ENCODE measurements at regions not wholly inside any gene's neighbourhood (a gene's known extent, or its start where the extent isn't known, plus 50 kb on each side); places are given as distances from the start of the nearest gene placed in this dataset.

DNA sequence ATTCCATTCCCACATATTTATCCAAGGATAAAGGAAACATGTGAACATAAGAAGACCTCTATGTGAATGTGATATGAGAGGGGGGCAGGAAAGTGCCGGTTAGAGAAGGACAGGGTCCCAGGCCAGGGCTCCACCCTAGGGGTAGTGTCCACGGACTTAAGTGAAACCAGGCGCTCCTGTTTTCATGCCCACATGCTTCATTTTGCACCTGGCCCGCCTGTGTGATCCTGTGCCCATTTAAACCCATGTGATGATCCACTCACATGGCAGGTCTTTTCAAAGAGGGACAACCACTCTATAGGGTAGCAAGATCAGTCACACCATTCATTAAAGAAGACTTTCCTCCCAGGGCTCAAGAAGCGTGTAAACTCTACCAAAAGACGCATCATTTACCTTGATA lies 865.3 kb upstream of the GJE1 start:
- no peak for DNase-seq

DNA sequence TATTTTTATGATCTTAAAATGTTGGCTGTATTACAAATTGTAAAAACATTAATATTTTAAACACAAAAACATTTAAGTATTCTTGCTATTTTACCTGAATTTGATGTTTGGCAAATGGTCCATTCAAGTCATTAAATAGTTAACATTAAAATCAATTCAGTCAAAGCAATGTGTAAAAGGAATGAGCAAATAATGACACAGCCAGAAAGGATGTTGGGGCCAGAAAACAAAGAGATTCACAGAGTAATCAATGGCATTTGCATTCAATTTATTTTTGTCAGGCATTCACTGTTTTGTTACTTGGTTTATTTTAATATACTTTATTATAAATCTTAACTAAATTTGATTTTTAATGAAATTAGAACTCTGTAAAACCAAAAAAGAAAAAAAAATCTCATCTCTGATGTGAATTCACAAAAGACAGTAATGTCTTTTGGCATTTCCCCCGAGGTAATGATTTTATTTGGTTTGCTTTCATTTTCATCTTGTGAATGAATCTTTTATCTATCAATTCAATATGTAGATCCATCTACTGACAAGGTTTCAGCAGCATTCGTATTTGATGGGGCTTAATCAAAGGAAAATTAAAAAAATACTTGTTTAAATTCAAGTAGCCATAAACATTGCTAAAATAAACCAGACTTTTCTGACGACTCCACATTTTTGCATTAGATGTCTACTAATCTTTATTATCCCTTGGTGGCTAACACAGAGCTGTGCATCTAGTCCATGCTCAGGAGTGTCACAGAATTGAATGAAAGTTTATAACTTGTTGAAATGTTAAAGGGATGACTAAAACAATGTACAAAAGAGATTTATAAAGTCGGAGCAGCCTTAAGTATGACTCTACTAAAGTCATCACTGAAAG lies 866.7 kb upstream of the GJE1 start:
- no peak for DNase-seq

DNA sequence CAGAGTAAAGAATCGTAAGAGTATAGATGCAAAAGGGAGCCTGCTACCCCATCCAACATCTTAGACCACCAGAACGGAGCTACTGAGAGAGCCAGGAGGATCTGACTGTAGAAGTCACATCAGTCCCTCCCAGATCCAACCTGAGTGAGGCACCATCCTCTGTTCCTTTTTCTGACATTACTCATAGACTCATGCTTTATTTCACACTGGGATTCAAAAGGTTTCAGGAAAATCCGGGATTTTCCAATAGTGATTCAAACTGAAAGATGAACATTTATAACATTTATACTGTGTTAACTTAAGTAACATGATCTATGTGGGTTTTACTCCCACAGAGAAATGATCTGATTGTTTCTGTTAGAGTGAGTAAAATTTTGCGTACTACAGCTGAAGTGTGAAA lies 868.6 kb upstream of the GJE1 start:
- no peak for DNase-seq

DNA sequence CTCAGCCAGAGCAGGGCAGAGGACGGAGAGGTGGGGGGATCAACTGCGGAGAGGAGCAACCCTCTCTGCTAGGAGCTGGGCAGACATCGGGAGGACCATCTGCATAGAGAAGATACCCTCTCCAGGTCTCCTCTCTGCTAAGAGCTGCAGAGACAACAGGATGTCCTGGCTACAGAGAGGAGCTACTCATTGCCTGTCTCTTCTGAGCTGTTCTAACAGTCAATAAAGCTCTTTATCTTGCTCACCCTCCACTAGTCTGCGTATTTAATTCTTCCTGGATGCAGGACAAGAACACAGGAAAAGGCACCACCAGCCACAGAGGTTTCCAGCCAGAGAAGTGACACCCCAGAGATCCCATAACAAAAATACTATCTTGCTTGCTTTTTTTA lies 871.1 kb upstream of the GJE1 start:
- no peak for DNase-seq

DNA sequence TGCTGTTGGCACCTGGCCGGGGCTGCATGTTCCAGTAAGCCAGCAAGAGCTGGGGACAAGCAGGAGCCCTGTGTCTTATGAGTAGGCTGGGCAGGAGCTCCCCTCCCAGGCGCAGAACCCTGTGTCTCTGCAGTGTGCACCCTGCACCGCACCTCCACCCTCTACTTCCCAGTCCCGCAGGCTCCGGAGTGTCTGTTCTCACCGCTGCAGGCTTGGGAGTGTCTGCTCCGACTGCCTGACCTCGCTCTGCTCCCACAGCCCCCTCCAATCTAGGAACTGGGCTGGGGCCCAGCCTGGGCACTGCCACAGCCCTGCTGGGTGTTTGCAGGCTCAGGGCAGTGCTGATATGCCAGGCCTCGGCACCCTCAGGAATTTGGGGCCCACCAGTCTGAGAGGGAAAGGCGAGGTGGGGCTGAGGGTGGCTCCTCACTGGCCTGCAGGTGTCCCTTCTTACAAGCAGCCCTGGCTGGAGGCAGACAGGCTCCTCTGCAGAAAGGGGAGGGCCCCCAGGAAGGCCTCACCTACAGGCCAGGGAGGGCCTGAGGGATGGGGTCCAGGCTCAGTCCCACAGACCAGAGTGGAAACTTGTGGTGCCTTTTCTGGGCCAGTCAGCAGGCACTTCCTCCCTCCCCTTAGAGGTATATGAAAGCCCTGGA lies 871.6 kb upstream of the GJE1 start:
- no peak for DNase-seq

DNA sequence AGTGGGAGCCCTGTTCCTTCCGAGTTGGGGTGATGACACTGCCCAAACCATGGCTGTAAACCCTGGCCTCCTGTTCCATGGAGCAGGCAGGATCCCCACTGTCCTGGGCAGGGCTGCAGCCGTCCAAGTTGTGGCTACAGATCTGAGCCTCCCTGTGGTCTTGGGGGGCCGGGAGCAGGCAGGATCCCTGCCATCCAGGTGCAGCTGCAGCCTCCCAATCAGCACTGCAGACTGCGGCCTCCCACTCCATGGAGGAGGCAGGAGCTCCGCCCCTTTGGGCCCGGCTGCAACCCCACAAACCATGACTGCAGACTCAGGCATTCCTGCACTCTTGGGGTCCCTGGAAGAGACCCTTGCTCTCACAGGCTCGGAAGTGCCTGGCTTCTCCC lies 872.1 kb upstream of the GJE1 start:
- no peak for DNase-seq

DNA sequence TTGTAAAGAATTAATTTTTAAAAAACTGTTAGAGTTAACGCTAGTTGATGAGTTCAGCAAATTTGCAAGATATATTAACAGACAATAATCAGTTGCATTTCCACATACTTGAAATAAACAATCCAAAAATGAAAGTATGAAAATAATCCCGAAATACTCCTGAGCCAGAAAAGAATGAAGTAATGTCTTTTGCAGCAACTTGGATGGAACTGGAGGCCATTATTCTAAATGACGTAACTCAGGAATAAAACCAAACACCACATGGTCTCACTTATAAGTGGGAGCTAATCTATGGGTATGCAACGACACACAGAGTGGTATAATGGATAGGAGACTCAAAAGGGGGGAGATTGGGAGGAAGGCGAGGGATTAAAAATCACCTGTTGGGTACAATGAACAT lies 872.9 kb upstream of the GJE1 start:
- DNase-seq: no peak

DNA sequence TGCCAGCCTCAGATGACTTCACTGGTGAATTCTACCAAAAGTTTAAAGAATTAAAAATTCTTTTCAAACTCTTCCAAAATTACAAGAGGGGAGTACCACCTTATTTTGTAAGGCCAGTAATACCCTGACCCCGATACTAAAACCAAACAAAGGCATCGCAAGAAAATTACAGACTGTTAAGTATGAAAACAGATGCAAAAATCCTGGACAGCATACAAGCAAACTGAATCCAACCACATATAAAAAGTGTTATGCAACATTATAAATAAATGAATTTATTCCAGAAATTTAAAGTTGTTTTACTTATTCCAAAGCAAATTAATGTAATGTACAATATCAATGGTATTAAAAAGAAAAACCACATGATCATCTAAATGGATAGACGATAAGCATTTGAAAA lies 873.6 kb upstream of the GJE1 start:
- DNase-seq: no peak

DNA sequence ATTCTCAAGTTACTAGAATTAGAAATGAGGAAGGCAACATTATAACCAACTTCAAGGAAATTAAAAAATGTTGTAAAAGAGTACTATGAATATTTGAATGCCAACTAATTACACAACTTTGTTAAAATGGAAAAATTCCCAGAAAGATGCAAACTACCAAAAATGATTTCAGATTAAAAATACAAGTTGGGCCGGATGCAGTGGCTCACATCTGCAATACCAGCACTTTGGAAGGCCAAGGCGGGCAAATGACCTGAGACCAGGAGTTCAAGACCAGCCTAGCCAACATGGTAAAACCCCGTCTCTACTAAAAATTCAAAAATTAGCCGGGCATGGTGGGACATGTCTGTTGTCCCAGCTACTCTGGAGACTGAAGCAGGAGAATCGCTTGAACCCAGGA lies 874.2 kb upstream of the GJE1 start:
- DNase-seq: no peak

DNA sequence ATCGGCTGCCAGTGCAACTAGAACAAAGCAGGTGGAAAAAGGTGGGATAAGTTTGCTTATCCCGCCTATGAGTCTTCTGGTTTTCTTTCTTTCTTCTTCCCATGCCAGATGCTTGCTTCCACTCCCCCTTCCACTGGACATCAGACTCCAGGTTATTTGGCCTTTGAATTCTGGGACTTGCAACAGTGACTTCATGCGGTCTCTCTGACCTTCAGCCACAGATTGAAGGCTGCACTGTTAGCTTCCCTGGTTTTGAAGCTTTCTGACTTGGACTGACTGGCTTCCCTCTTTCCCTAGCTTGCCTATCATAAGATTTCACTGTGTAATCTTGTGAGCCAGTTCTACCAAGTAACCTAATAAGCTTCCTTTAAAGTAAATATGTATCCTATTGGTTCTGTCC lies 878.4 kb upstream of the GJE1 start:
- no peak for DNase-seq

DNA sequence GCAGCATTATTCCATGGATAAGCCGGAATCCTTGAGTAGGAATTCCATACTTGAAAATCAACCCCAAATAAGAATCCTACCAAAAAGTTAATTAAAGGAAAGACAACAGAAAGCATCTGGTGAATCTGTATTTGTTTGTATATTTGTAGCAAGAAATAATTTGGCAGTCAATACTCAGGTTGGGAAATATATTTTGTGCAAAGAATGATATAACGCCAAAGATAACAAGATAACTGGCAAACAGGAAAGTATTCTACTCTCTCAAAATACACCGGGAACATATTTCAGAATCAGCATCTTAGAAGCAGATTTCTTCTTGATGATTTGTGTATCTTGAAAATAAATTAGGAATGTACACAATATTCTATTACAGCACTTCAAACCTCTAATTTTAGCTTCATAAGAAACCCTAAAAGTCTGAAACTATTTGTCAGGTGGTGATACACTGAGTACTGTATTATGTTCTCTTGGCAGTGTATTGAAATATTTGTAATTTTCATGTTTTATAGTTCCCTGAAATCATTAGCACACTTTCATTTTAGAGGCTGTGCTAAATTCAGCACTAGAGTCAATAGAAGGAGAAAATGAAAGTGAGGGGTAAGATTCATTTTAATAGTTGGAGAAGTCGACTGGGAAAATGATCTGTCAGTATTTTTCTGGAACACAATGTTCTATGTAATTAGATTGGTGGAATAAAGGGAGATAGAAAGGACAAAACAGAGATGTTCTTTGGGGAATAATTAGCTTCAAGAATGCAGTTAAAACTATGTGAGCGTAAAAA lies 879.7 kb upstream of the GJE1 start:
- DNase-seq: no peak

DNA sequence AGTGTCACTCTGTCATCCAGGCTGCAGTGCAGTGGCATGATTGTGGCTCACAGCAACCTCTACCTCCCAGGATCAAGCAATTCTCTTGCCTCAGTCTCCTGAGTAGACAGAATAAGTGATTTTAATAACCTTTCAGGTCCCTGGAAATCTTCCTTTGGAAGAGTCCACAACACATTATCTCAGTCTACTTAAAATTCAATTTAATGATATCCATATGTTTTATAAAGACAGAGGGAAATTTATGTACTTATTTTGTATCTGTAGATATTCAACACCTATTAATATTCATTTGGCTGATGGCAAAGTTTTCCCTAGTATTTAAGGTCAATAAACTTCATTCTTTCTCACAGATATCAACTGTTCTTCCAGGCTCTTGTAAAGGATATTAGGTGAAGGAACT lies 881.4 kb upstream of the GJE1 start:
- no peak for DNase-seq

DNA sequence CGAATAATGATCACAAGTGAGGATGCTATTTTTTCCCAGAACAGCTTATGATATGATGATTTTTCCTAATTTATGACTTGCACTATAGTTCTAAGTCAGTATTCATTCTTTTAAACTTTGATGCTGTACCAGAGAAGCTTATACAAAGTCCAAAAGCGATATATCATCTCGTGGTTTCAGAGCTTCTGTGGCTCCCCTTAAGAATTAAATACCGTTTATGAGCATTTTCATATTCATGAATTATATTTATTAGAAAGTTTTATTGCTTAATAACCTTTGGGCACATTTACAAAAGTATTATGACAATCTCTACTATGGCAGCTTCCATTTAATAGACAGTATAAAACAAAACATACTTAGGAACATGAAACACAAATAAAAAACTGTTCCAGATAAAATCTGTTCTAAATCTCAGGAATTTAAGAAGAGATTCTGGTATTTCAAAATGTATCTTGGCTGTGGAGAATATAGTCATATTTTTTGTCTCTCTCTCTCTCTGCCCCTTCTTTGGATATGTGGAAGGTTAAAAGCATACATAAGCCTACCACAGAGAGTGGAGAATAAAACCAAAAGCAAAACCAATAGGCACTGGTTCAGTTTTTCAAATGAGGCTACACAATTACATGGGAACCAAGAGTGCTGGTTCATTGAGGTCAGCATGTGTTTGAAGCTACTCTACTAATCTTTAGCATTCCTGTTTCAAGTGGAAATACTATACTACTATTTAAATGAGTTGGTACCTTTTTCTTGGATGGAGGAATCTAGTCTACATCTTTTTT lies 884.5 kb upstream of the GJE1 start:
- no peak for DNase-seq

DNA sequence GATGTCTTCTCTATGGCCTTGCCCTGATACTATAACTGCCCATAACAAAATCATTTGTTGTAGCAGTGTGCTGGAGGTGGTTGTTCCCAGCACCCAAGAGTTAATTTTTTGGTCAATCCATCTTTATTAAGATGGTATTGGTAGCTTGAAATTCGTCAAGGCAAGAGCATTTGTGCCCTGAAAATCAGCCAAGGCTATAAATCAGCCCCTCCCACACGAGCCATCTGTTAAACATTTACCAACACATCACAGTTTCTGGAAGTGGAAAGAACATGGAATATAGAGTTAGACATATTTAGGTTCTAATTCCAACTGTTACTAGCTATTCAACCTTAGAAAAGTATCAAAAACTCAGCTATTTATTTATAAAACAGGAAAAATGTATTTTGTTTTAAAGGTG lies 888.4 kb upstream of the GJE1 start:
- DNase-seq: no peak

DNA sequence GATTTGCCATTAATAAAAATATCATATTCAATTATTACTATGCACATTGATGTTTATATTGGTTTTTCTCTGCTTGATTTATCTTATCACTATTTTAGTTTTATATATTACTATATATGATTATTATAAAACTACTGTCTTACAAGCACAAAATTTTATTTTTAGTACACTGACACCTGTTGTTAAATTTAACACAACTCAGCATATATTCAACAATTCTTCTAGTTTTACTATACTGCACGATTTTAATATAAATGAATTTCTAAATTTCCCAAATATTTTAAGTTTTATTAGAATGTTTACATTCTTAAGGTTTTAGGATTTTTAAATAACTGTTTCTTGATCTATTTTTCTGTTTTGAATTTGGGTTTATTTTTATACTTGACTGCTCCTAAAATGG lies 889.8 kb upstream of the GJE1 start:
- DNase-seq: no peak

DNA sequence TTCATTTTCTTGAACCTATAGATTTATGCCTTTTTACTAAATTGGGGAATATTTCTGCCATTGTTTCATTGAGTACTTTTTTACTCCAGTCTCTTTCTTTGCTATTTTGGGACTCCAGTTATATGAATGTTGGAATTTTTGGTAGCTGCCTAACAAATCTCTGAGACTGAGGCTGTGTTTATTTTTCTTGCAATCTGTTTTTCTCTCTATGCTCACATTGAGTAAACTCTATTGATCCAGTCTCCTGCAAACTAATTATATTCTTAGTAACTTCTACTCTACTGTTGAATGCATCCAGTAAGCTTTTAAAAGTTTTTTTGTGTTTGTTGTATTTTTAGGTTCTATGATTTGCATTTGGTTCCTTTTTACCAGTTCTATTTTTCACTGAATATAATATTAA lies 903.4 kb upstream of the GJE1 start:
- DNase-seq: no peak

DNA sequence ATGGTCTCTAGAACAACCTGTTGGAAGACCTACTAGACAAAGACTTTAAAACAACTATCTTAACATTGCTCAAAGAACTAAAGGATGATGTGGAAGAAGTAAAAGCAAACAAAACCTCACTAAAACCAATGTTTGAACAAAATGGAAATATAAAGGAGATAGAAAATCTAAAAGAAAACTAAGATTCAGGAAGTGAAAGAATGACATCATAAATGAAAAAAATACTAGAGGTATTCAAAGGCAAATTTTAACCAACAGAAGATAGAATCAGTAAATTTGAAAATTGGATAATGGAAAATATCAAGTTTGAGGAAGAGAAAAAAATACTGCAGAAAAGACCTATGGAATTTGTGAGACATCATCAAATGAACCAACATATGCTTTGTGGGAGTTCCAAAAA lies 914.1 kb upstream of the GJE1 start:
- DNase-seq: no peak

DNA sequence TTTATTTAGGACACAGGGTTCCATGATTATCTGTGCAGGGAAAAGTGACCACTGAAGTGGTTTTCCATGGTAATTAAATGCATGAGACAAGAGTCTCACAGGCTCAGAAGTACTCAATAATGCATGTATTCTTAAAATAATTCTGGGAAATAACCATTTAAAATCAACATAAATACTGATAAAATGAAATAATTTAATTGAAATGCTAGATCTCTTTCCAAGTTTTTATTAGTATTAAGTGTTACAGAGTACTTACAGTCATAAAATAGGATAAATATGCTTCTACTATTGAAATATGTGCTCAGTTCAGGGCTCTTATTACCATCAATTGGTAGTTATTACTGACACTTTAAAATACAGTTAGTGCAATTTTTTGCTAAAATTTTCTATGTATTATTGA lies 916.0 kb upstream of the GJE1 start:
- no peak for DNase-seq

DNA sequence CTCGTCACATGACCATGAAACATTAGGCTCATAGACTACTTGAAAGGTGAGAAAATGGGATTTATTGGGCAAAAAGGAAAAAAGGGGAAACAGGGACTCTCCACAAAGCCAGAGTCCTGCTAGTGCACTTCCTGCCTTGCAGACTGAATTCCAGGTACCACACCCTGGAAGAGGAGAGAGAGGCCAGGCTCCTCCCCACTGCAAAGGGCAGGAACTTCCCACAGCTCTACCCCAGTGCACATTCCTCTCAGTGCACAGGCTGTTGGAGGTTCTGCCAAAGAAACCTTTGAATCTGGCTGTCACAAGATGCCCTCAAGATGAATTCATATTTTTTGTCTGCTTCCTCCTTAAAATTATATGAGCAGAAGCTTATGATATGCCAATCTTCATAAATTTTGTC lies 920.4 kb upstream of the GJE1 start:
- no peak for DNase-seq

DNA sequence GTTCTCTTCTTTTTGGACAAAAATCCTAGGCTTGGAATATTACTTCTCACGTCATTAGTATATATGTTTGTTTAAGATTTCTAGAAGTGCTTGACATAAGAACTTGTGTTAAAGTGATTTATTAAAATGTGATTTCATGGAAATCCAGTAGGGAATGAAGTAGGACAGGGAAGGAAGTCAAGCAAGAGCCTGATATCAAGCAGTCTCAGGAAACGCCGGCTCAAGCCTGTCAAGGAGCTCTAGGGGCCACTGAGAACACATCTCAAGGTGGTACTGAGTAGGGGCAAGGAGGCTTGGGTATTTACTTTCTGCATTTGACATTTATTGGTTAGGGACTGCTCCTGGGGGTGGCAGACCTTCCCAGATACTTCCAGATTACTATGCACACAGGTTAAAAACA lies 920.9 kb upstream of the GJE1 start:
- DNase-seq: no peak

DNA sequence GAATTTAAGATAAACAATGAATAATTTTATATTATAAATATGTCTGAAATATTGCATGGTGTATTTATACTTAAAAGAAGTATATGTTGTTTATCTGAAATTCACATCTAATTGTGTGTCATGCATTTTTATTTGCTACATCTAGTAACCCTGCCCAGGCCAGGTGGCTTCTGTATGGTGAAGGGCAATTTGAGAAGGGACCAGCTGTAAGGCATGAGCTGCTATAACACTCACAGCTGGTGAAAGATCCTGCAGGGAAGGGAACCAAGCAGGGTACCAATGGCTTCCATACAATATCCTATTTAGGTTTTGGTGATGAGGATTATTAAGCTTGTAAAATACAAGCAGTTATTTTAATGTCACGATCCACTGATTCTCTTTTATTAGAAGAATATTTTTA lies 921.8 kb upstream of the GJE1 start:
- DNase-seq: no peak

DNA sequence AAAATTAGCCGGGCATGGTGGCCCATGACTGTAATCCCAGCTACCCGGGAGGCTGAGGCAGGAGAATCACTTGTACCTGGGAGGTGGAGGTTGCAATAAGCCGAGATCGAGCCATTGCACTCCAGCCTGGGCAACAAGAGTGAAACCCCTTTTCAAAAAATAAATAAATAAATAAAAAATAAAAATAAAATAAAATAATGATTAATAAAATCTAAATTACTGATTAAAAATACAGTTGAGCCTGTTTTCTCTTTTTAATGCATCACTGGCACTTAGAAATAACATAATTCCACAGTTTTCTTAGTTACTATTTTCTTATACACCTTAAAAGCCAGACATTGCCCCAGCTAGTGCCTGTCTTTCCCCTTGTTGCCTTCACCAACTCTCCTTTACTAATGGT lies 922.8 kb upstream of the GJE1 start:
- no peak for DNase-seq

DNA sequence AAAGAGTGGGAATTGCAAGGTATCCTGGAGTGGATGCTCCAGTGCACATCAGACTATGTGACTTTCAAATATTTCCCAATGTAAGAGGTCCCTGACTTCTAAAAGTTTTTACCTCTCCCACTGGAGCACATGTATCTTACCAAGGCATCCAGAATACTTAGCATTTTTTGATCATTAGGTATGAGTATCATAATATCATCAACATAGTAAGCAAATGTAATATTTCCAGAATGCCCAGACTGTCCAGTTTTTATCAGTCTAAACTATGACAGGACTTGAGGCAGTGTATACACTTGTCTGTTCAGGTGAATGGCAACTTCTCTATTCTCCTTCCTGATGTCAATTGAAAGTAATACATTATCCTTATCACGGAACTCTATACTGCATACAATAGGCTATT lies 924.6 kb upstream of the GJE1 start:
- no peak for DNase-seq
